HG03432 (cell line): ENCODE measurements at regions not wholly inside any gene's neighbourhood (a gene's known extent, or its start where the extent isn't known, plus 50 kb on each side); places are given as distances from the start of the nearest gene placed in this dataset.

Experiments used
- ATAC-seq: cut with Tn5 transposase; IDR thresholded peaks from one replicate; pipeline ENCODE4 v1.9.1; 2021; ENCODE audit warnings: mild to moderate bottlenecking, moderate library complexity; ENCODE audit not compliant: unreplicated experiment

DNA sequence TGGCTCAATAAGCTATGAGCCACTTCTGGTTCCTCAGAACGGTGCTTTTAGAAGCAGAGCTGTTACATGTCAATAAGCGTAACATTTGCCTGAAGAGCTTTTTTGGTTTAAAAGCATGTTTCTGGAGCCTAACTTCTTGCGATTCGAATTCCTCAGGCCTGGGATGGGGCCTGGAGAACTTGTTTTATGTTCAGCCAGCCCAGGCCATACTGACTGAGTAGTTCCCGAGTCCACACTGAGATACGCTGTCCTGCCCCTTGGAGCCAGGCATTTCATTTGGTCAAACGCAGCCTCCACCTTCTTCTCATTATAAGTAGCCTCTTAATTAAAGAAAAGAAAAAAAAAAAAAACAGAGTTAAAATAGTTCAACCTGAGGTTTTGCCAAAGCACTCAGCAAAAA lies 260.6 kb upstream of the ANKRD55 start:
- ATAC-seq: no peak

DNA sequence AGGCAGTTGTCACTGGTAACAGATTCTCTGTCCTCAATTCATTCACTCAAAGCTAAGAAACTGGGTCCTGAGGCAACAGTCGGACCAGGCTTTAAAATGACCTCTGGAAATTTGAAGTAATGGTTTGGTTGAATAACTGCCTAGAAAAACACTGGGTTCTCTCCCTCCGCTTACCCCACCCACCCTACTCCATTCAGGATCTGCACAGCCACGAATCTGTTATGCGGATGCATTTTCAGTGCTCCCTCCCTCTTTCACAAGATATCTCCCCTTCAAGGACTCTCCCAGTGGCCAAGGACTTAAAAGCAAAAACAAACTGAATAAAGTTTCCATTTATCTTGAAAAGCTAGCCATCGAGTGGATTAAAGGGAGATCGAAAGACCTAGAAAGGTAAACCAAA lies 260.2 kb upstream of the ANKRD55 start:
- ATAC-seq: no peak

DNA sequence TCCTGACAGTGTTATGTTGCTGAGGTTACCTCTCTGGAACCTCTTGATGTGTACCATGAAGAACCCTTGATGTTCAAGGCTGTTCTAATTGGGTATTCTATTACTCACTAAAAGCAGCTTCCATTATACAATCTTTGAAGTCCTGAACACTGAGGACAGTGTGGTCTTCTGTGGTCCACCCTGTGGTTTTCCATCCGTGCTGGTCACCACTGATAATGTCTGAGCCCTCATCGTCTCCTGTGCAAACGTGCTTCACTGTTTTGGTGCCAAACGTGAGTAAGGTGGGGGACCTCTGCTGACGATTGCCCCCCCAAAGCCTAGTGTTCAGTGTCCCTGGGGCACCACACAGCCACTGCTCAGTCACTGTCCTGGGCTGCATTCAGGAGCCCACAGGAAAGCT lies 259.7 kb upstream of the ANKRD55 start:
- no peak for ATAC-seq

DNA sequence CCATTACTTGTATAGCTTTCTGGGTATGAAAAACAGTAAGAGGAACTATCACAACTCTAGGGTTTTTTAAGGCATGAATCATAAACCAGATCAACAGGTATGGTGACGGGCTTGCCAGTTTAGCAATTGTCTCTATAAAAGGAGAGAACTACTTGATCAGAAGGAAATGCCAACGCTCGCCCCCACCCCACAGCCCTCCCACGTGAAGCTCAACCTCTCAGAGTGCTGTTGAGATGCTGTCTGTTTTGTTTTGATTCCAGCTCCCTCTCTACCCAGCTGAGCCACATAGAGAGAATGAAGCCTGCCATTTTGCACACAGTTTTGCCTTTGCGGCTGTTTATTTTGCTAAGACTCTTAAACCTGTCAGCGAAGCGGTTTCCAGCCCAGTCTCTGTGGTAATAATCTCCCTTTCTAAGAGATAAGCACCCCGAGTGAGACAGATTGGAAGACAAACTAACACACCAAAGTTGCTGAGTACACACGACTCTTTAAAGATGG lies 257.9 kb upstream of the ANKRD55 start:
- ATAC-seq: no peak

DNA sequence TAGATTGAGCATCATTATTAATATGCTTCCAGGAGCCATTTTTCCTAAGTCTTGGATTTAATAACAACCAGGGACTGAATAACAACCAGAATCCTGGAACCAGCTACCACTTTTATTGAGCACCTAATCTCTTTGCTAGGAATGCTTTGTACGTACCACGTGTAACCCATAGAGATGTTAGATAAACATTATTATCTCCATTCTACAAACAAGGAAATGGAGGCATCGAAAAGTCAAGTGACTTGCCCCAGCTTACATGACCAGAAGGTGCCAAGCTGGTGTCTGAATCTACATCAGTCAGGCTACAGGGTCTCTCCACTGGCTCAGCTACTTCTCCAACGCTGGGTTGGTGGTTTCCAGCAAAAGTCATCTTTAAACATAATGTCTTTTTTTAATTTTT lies 256.1 kb upstream of the ANKRD55 start:
- ATAC-seq: no peak

DNA sequence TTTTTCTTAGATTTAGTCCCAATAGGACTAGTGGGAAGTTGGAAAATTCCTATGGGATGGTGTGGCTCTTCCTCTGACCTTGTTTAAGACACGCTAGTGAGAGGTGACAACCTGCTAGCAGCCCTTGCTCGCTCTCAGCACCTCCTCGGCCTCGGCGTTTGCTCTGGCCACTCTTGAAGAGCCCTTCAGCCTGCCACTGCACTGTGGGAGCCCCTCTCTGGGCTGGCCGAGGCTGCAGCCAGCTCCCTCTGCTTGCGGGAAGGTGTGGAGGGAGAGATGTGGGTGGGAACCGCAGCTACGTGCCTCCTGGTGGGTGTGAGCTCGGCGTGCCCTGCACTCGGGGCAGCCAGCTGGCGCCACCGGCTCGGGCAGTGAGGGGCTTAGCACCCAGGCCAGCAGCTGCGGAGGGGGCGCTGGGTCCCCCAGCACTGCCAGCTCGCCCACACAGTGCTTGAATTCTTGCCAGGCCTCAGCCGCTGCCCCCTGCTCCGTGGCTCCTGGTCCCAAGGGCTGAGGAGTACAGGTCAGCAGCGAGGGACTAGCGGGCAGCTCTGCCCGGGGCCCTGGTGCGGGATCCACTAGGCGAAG lies 254.5 kb upstream of the ANKRD55 start:
- ATAC-seq: no peak

DNA sequence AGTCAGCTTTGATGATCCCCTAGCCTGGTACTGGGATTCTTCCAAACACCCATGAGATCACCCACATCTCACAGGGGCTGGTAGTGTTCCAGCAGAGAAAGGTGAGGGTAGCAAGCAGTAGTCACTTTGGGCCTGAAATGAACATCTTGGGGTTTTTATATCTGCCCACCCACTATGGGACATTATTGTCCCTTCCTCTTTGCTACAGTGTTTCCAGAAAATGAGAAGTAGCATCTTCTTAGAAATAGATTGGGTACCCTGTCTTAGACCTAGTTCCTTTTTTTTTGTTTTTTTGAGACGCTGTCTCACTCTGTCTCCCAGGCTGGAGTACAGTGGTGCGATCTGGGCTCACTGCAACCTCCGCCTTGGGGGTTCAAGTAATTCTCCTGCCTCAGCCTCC lies 249.2 kb upstream of the ANKRD55 start:
- no peak for ATAC-seq

DNA sequence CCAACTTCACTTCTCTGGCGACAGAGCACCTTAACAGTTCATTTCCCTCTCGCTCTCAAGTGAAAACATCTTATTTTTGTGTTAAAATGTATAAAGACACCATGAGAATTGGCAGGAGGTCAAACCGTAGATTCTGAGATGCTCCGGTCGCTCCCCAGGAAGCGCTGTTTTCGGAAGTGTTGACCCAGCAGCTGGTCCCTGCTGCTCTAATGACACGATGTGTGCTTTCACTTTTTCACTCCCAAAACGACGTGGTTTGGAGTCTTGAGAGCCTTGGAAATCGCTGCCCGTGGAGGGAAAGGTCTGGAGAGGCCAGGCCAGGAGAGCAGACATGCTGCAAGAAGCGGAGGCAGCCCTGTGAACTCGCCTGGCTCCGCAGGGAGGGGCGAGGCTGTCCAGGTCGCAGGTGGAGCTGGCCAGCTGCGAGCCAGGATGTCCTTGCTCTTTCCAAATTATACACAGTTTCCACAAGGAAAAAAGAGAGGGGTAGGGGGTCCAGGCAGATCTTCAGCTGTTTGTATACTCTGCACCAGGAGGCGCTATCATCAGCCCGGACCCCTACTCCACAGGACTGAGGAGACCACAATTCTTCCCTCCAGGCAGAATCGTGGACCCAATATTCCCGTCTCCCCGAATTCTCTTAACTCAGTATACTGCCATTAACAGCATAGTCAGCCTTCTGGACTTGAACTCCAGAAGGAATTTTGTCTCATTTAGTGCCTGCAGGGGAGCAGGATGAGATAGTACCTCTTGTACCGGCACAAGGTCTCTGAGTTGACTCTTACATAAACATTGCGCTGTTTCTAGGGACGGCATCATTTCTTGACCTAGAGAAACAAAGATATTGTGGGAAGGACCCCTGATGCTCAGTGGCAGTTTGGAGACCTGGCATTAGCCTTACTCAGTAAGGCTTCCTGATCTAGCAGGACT lies 248.6 kb upstream of the ANKRD55 start:
- ATAC-seq: peak; percentile 53

DNA sequence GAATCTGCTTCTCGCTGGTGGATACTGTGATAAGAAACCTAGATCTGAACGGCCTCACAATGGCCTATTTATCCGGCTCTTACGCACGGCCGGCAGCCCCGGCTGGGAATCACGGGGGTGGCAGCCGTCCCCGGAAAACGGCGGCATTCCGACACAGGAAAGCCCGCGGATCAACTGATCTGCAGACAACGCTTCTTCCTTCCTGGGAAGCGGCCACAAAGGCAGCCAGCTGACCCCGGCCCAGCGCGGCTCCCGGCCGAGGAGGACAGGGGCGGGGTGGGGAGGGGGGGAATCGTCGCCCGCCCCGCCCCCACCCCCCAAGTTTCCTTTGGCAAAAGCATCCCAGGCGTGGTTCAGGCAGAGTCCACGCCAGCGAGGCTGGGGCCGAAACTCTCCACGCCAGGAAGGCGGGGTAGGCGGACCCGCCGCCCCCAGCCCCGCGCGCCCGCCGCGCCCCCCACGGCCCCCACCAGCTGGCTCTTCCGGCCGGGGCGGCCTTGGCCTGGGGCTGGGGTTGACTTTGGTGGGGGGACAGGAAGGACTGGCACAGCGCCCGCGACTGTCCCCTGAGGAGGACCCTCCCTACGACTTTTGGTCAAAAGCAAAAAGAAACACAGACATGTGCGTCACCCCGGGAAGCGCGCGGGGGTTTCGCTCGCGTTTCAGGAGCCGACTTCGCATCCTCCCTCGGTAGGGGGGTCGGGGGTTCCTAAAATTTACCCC lies 247.7 kb upstream of the ANKRD55 start:
- peak; percentile 26 for ATAC-seq

DNA sequence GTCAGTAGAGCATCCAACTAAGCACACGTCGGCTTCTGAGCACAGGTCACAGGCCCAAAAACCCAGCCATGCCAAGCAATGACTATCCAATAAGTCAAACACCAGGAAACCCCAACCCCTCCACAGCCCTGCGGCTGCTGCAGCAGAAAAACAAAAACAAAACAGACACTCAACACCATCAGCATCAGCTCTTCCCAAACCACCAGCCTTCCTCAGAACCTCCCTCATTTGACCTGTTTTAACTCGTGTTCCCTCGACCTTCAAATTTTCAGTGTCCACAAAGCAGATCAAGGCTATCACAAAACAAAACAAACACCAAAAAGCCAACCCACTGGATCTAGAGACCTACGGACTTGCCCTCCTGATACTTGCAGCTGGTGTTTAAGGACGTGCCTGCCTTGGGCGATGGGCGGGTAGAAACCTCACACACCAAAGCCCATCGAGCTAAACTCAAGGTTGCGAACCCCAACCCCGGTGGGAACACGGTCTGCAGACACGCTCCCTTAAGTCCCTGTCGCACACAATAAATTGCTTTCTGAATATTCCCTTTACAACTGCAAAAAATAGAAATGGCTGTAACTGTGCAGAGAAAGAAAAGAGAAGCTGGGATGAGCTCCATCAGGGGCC lies 247.1 kb upstream of the ANKRD55 start:
- ATAC-seq: peak; percentile 40

DNA sequence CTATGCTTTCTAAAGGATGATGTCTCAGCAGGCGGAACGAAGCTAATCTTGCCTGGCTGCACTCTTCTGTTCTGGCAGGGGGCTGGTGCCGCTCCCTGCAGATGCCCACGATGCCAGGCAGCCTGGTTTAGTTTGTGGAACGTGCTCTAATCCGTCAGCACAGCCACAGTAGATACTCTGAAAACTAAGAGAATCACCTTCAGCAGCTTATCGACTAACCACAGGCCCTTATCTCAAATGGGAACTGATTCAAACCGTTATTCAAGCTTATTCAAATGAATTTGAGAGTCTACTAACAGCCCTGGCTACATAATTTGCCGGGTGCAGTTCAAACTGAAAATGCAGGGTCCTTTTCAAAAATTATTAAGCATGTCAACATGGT lies 246.6 kb upstream of the ANKRD55 start:
- peak; percentile 35 for ATAC-seq

DNA sequence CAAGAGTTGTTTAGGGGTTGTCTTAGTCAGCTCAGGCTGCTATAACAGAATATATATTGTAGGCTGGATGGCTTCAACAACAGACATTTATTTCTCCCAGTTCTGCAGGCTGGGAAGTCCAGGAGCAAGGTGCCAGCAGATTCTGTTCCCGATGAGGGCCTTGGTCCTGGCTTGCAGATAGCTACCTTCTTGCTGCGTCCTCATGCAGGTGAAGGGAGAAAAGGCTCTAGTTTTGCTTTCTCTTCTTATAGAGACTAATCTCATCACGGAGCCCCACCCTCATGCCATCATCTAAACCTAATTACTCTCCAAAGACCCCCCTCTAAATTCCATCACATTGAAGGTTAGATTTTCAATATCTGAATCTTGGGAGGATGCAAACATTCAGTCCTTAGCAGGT lies 246.0 kb upstream of the ANKRD55 start:
- ATAC-seq: no peak

DNA sequence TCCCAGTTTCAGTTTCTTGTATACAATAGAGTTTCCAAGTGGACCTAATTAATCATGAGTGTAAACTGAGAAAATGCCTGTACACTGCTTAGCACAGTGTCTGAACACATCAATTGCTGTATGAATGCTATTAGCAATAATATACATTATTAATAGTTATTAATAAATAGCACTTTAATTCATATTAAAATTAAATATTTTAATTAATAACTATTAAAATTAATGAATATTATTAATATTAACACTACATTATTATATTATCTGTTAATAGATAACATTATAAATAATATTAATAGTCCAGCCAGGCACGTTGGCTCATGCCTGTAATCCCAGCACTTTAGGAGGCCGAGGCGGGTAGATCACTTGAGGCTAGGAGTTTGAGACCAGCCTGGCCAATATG lies 244.9 kb upstream of the ANKRD55 start:
- ATAC-seq: no peak

DNA sequence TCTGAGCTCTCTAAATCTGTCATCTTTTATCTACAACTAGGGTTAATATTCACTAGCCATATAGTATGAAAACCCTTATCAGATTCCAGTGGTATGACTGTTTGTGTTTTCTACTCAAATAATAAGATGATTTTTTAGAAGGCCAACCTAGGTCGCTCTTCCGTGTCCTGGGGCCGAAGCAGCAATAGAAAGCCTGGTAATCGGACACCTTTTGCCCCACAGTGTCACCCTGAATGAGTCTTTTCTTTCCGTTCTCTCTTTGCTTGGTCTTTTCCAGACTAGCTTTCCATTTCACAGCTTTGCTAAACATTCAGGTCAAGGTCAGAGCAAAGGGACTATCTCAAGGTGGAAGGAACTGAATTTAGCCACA lies 243.3 kb upstream of the ANKRD55 start:
- no peak for ATAC-seq

DNA sequence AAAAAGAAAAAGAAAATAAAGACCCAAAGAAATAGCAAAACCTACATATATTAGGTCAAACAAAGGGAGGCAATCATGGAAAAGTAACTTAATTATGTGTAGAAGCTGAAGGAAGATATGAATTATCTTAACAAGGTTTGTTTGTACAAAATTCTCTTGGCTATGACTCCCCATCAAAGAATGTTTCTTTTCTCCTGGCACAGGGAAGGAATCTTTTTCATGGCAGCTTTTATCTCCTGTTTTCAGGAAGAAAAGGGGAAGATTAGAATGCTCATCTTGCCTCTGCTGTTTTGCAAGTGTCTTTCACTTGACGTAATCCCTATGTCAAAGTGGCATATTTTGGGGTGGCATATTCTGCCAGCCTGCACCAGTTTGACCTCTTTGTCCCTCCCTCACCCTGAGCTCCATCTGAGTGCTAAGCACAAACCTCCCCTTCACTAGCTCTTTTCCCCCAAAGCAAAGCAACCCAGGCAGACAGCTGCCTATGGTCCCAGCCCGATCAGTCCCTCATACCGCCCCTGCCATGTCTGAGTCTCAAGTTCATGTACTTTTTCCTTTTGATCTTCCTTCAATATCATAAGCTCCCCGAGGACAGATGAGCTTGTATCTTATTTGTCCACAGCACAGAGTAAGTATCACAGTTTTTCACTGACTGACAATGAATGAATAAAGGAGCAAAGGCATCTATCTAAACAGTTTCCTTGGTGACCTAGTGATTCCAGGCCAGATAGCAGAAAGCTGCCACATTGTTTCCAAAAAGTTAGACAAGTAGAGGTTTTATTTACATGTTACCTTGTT lies 242.8 kb upstream of the ANKRD55 start:
- ATAC-seq: no peak

DNA sequence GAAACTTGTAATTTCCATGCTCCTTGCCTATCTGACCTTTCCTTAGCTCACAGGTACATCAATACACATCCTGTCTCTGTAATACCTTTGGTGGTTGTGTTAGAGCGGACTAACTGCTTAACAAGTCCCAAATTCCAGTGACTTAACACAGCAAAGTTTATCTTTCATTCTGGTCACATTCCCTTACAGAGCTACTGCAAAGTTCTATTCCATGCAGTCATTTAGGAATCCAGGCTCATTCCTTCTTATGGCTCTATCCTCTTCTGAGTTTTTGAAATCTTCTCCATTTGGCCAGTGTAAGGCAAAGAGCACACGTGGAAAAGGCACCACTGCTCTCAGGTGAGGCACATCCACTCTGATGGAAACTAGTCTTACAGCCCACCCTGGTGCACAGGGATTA lies 238.6 kb upstream of the ANKRD55 start:
- ATAC-seq: no peak

DNA sequence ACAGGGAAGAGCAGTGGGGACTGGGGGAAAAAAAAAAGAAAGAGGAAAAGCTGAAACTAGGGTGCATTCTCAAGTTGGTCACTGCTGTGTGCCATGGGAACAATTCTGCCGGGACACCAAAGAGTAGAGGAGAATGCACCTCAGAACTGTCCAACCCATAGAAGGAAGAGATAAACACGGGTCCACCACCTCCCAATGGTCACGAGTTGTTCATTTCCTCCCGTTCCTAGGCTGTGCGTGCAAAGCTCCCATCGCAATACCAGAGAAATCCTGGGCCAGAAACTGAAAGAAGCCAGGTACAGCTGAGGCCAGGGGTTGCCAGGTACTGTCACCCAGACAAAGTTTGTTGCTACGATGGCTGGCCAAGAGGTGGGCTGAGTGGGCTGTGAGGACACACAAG lies 236.9 kb upstream of the ANKRD55 start:
- ATAC-seq: no peak

DNA sequence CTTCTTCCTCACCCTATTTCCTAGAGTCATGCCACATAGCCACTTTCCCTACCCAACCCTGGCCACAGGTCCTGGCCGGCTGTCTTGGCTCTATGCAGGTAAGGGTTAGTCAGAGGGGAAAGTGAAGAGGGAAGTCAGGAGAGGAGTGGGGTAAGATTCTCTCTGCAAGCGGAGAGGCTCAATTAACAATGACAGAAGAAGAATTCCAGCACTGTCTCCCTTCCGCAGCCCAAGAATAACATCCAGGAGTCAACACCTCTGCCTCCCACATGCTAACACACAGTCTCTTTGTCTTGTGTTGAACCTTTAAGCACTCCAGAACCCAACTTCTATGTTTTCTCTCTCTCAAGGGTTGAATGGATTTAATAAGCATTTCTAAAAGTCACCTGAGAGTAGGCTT lies 235.1 kb upstream of the ANKRD55 start:
- ATAC-seq: no peak

DNA sequence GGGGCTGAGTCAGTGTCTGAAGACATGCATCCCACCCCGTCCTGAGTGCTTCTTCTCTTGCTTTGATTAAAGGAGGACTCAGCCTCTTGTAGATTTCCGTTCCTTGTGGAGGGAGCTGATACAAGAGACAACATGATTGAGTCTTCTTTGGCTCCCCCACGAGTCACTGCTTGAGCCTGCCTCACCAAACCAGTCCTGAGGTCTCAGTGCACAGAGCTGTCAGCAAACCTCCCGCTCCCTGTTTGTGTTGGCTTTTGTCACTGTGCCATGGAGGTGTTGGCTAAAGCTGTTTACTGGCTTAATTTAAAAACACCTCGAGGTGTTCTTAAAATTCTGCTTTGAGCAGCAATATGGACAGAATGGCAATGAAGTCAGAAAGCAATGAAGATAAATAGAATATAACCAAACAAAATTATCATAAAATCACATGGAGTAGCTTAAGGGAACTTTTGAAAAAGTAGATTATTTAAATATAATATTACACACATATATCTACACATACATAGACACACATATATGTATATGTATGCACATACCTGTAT lies 234.1 kb upstream of the ANKRD55 start:
- ATAC-seq: no peak

DNA sequence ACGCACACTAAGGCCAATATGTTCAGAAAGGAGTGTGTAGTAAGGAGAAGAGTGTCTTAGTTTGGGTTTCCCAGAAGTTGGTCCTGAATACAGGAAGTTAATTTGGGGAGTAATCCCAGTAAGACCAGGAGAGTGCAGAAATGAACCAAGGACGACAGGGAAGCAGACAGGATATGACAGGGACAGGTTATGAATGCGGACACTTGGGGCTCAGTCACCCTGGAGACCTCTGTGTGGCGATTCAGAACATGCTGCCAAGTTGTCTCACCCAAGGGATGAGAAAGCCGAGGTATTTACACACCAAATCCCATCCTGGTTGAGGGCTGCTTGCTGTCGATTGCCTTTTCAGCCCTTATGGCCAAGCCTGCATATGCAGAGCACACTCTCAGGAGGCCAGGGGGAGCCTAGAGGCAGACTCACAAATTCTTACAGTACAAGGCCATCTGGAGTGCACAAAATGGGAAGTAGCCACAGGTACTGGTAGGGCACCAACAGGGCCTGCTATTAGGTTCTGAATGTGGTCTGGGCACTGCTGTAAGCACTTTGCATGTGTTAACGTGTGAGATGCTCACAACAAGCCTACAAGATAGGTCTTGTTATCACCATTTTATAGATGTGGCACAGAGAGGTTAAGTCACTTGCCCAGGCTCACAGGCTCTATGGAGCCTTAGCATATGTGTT lies 233.1 kb upstream of the ANKRD55 start:
- no peak for ATAC-seq
